ENCODE measurements at regions not wholly inside any gene's neighbourhood (a gene's known extent, or its start where the extent isn't known, plus 50 kb on each side); places are given as distances from the start of the nearest gene placed in this dataset.

DNA sequence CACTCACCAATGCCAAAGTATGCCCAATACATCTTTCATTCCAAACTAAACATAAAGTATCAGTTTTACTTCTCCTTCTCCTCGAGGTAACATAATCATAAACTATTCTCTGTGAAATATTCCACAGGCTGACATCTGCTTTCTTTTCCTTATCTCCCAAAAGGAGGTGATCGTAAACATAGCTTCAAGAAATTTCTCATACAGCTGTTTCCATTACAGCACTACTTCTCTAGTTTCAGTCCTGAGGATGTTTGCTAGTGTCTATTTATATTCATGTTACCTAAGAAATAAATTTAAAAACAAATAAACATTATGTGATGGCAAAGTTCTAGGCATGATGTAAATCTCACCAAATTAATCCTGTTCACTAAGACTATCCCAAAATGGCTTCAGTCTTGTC lies 90.1 kb upstream of the CPSF6 start:
- no peaks in the 10 kb centered on the region for H3K4me1 ChIP-seq (ENCODE audit: control insufficient read depth, insufficient read depth, low read length)
- no TSS peak for BruUV-seq (replicated peaks)
- TF ChIP-seq SIN3A (IDR thresholded peaks at IDR 0.05; ENCODE audit: borderline replicate concordance, insufficient read depth, low read depth, low read length) (no peak), TCF7L2 (IDR thresholded peaks at IDR 0.05; ENCODE audit: low read depth, low read length) (no peak), POLR2AphosphoS5 (IDR thresholded peaks at IDR 0.05; ENCODE audit: low read depth, low read length) (no peak), CTCF (IDR thresholded peaks at IDR 0.05) (no peak), REST (IDR thresholded peaks at IDR 0.05; ENCODE audit: insufficient read depth in 1 of 2, low read depth in 2 of 2, low read length in 1 of 2) (no peak)
- H3K27ac ChIP-seq (ENCODE audit: low read length), result no peak overlapping the region
- POLR2A ChIA-PET, result no interaction called here
- in situ Hi-C loops (cut with HindIII; ENCODE audit: low pct_unique_long_range_greater_than_20kb, low sequenced_read_pairs) (no loop called here), intact Hi-C loops (cut with micrococcal nuclease; ENCODE audit: unreplicated experiment) (no loop called here)
- no peak for DNase-seq (ENCODE audit: low read depth, low spot score)
- no peaks in the 10 kb centered on the region for H3K36me3 ChIP-seq (ENCODE audit: control insufficient read depth, insufficient read depth, low read length)
- CTCF ChIA-PET, result no interaction called here
- no peak for ATAC-seq
- no peak overlapping the region for H3K4me3 ChIP-seq (ENCODE audit: low read depth in 2 of 2, low read length in 2 of 2)
- H3K9me3 ChIP-seq (ENCODE audit: control insufficient read depth, insufficient read depth, low read depth, low read length), result no peaks in the 10 kb centered on the region
- H3K27me3 ChIP-seq (ENCODE audit: control insufficient read depth, insufficient read depth, low read length), result no peaks in the 10 kb centered on the region; the same call in 1 of the 2 replicates

DNA sequence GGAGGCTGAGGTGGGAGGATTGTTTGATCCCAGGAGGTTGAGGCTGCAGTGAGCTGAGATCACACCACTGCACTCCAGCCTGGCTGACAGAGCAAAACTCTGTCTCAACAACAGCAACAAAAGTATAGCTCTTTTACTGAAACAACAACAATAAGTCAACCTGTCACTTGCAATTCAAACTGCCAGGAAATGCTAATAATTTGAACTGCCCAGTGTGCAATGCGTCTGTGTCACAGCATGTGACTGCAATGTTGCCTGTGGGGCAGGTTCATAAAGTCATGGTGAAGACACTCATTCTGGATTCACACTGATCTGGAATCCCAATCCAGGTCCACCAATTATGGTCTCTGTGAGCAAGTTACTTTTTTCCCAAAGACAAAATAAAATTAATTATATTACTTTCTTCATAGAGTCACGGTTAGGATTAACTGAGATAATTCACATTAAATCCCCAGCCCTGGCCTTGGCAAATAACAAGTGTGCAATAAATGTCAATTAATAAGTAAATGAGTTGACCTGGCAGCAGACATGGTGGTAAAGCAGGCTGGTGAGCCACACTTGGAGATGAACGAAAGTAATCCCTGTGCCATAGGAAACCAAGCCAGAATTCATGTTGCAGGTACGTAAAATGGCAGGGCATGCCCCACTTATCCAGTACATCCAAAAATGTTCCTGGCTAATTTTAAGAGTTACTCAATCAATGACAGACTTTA lies 89.1 kb upstream of the CPSF6 start:
- intact Hi-C loops (cut with micrococcal nuclease; ENCODE audit: unreplicated experiment) (no loop called here), in situ Hi-C loops (cut with HindIII; ENCODE audit: low pct_unique_long_range_greater_than_20kb, low sequenced_read_pairs) (no loop called here)
- ChIA-PET CTCF (no interaction called here), POLR2A (no interaction called here)
- ATAC-seq (no peak), DNase-seq (ENCODE audit: low read depth, low spot score) (no peak)
- H3K4me3 ChIP-seq (ENCODE audit: low read depth in 2 of 2, low read length in 2 of 2), result no peak overlapping the region
- H3K36me3 ChIP-seq (ENCODE audit: control insufficient read depth, insufficient read depth, low read length), result no peaks in the 10 kb centered on the region
- H3K9me3 ChIP-seq (ENCODE audit: control insufficient read depth, insufficient read depth, low read depth, low read length), result no peaks in the 10 kb centered on the region
- H3K27me3 ChIP-seq (ENCODE audit: control insufficient read depth, insufficient read depth, low read length), result no peaks in the 10 kb centered on the region; the same call in 1 of the 2 replicates
- no peak for TF ChIP-seq SIN3A (IDR thresholded peaks at IDR 0.05; ENCODE audit: borderline replicate concordance, insufficient read depth, low read depth, low read length)
- no peak for TF ChIP-seq POLR2AphosphoS5 (IDR thresholded peaks at IDR 0.05; ENCODE audit: low read depth, low read length)
- TF ChIP-seq TCF7L2 (IDR thresholded peaks at IDR 0.05; ENCODE audit: low read depth, low read length), result no peak
- TF ChIP-seq REST (IDR thresholded peaks at IDR 0.05; ENCODE audit: insufficient read depth in 1 of 2, low read depth in 2 of 2, low read length in 1 of 2), result no peak
- no peak for TF ChIP-seq CTCF (IDR thresholded peaks at IDR 0.05)
- peaks cover 4% of the 10 kb centered on the region; the same call in 1 of the 2 replicates for H3K4me1 ChIP-seq (ENCODE audit: control insufficient read depth, insufficient read depth, low read length)
- BruUV-seq (replicated peaks), result no TSS peak
- H3K27ac ChIP-seq (ENCODE audit: low read length), result no peak overlapping the region

Measured in Panc1 (cell line).